ENCODE measurements at regions not wholly inside any gene's neighbourhood (a gene's known extent, or its start where the extent isn't known, plus 50 kb on each side); places are given as distances from the start of the nearest gene placed in this dataset.

- TF ChIP-seq SP1 (CRISPR knock-in tag; conservative IDR thresholded peaks at IDR 0.05) (no peak), ZBTB21 (CRISPR knock-in tag; IDR thresholded peaks at IDR 0.05; ENCODE audit: borderline replicate concordance) (no peak), CBFB (CRISPR knock-in tag; IDR thresholded peaks at IDR 0.05; ENCODE audit: low read depth) (no peak), ZNF416 (CRISPR knock-in tag; IDR thresholded peaks at IDR 0.05) (no peak), PRRX2 (CRISPR knock-in tag; IDR thresholded peaks at IDR 0.05) (no peak), ZNF232 (CRISPR knock-in tag; IDR thresholded peaks at IDR 0.05) (no peak), ZNF281 (CRISPR knock-in tag; IDR thresholded peaks at IDR 0.05) (no peak), ZNF671 (CRISPR knock-in tag; IDR thresholded peaks at IDR 0.05) (no peak), TCF7 (CRISPR knock-in tag; IDR thresholded peaks at IDR 0.05; ENCODE audit: low read depth) (no peak), KAT7 (CRISPR knock-in tag; IDR thresholded peaks at IDR 0.05; ENCODE audit: borderline replicate concordance) (no peak)
- Mint-ChIP-seq H3K4me3 (no peak overlapping the region), H3K4me1 (peaks cover 8% of the 10 kb centered on the region), H3K36me3 (peaks cover 5% of the 10 kb centered on the region; the same call in 1 of the 2 replicates), H3K27ac (no peak overlapping the region), H3K9me3 (peaks cover 46% of the 10 kb centered on the region), H3K27me3 (ENCODE audit: low read depth) (no peaks in the 10 kb centered on the region)
- ChIA-PET CTCF (interaction anchor here (0.8 kb wide), 1 partner anchor 43 kb away, joined by 4 read pairs; no protein-coding TSS in a partner anchor), POLR2A (interaction anchor here (0.6 kb wide), 1 partner anchor 54 kb away, joined by 5 read pairs; no protein-coding TSS in a partner anchor)
- DNase-seq (ENCODE audit: low spot score) (no peak), ATAC-seq (no peak)
Measured at GRCh38 chr18:2147476-2148230, 423.7 kb downstream of the METTL4 start.

GRCh38 chr18:2148823-2149222 is 422.5 kb downstream of the METTL4 start:
- TF ChIP-seq ZNF423 (CRISPR knock-in tag; IDR thresholded peaks at IDR 0.05): no peak
- TF ChIP-seq ZBTB21 (CRISPR knock-in tag; IDR thresholded peaks at IDR 0.05; ENCODE audit: borderline replicate concordance): no peak
- no peak for TF ChIP-seq ZNF281 (CRISPR knock-in tag; IDR thresholded peaks at IDR 0.05)
- no peak for TF ChIP-seq AFF4 (CRISPR knock-in tag; IDR thresholded peaks at IDR 0.05; ENCODE audit: borderline replicate concordance)
- TF ChIP-seq CREB1 (CRISPR knock-in tag; IDR thresholded peaks at IDR 0.05): no peak
- no peak for TF ChIP-seq ZNF425 (CRISPR knock-in tag; conservative IDR thresholded peaks at IDR 0.05)
- TF ChIP-seq SOX15 (CRISPR knock-in tag; IDR thresholded peaks at IDR 0.05): no peak
- TF ChIP-seq NFYB (CRISPR knock-in tag; conservative IDR thresholded peaks at IDR 0.05; ENCODE audit: low read depth): no peak
- TF ChIP-seq SMAD4 (CRISPR knock-in tag; IDR thresholded peaks at IDR 0.05): no peak
- no peak for TF ChIP-seq GRHL2 (CRISPR knock-in tag; IDR thresholded peaks at IDR 0.05; ENCODE audit: insufficient replicate concordance, severe bottlenecking)
- no peak for TF ChIP-seq NR1H2 (CRISPR knock-in tag; IDR thresholded peaks at IDR 0.05)
- no peak for TF ChIP-seq ZNF263 (CRISPR knock-in tag; IDR thresholded peaks at IDR 0.05; ENCODE audit: low read depth)
- TF ChIP-seq HMGA2 (CRISPR knock-in tag; IDR thresholded peaks at IDR 0.05): no peak
- no peak for TF ChIP-seq ZNF512 (CRISPR knock-in tag; IDR thresholded peaks at IDR 0.05; ENCODE audit: borderline replicate concordance)
- Mint-ChIP-seq H3K9me3 (peaks cover 49% of the 10 kb centered on the region), H3K27me3 (ENCODE audit: low read depth) (no peaks in the 10 kb centered on the region), H3K27ac (no peak overlapping the region), H3K36me3 (peaks cover 6% of the 10 kb centered on the region; the same call in 1 of the 2 replicates), H3K4me3 (no peak overlapping the region), H3K4me1 (peaks cover 8% of the 10 kb centered on the region)
- ChIA-PET POLR2A (no interaction called here), CTCF (no interaction called here)
- DNase-seq (ENCODE audit: low spot score) (no peak), ATAC-seq (no peak)

Measured in WTC11 (cell line).